ENCODE measurements at regions not wholly inside any gene's neighbourhood (a gene's known extent, or its start where the extent isn't known, plus 50 kb on each side); places are given as distances from the start of the nearest gene placed in this dataset.

GRCh38 chr13:105073041-105073440 lies 1462.4 kb downstream of the EFNB2 start:
- Histone ChIP-seq H4K20me1 (ENCODE audit: insufficient read depth, low read length) (no peaks in the 10 kb centered on the region), H3K9me3 (ENCODE audit: insufficient read depth, low read length) (no peaks in the 10 kb centered on the region), H3K9ac (ENCODE audit: low read length) (no peak overlapping the region), H3K4me2 (ENCODE audit: low read length) (no peak overlapping the region), H3K4me3 (ENCODE audit: low read length) (no peak overlapping the region), H3K4me1 (ENCODE audit: low read length) (no peaks in the 10 kb centered on the region), H2AFZ (ENCODE audit: low read depth, low read length) (no peak overlapping the region), H3K27ac (ENCODE audit: low read length) (no peak overlapping the region), H3K36me3 (replicated peaks; ENCODE audit: low read depth, low read length) (no peaks in the 10 kb centered on the region), H3K79me2 (ENCODE audit: low read length) (no peaks in the 10 kb centered on the region), H3K27me3 (ENCODE audit: low read depth, low read length) (no peaks in the 10 kb centered on the region)
- no peak for TF ChIP-seq CTCF (IDR thresholded peaks at IDR 0.05; ENCODE audit: low read depth, low read length)
- no peak for TF ChIP-seq EZH2phosphoT487 (IDR thresholded peaks at IDR 0.05; ENCODE audit: low read depth)

- H3K27ac ChIP-seq (ENCODE audit: low read length) = no peak overlapping the region
- no peak overlapping the region for H2AFZ ChIP-seq (ENCODE audit: low read depth, low read length)
- H3K79me2 ChIP-seq (ENCODE audit: low read length) = no peaks in the 10 kb centered on the region
- H3K4me2 ChIP-seq (ENCODE audit: low read length) = no peak overlapping the region
- no peaks in the 10 kb centered on the region for H3K27me3 ChIP-seq (ENCODE audit: low read depth, low read length)
- H3K4me1 ChIP-seq (ENCODE audit: low read length) = no peaks in the 10 kb centered on the region
- H3K36me3 ChIP-seq (replicated peaks; ENCODE audit: low read depth, low read length) = no peaks in the 10 kb centered on the region
- TF ChIP-seq EZH2phosphoT487 (IDR thresholded peaks at IDR 0.05; ENCODE audit: low read depth) (no peak), CTCF (IDR thresholded peaks at IDR 0.05; ENCODE audit: low read depth, low read length) (no peak)
- no peaks in the 10 kb centered on the region for H4K20me1 ChIP-seq (ENCODE audit: insufficient read depth, low read length)
- no peak overlapping the region for H3K4me3 ChIP-seq (ENCODE audit: low read length)
- no peaks in the 10 kb centered on the region for H3K9me3 ChIP-seq (ENCODE audit: insufficient read depth, low read length)
- H3K9ac ChIP-seq (ENCODE audit: low read length) = no peak overlapping the region
These were observed 1465.0 kb downstream of the EFNB2 start for GRCh38 chr13:105070452-105070851.

GRCh38 chr13:105069106-105069505 lies 1466.4 kb downstream of the EFNB2 start:
- Histone ChIP-seq H4K20me1 (ENCODE audit: insufficient read depth, low read length) (no peaks in the 10 kb centered on the region), H3K27ac (ENCODE audit: low read length) (no peak overlapping the region), H3K4me1 (ENCODE audit: low read length) (no peaks in the 10 kb centered on the region), H3K9ac (ENCODE audit: low read length) (no peak overlapping the region), H3K79me2 (ENCODE audit: low read length) (no peaks in the 10 kb centered on the region), H2AFZ (ENCODE audit: low read depth, low read length) (no peak overlapping the region), H3K36me3 (replicated peaks; ENCODE audit: low read depth, low read length) (no peaks in the 10 kb centered on the region), H3K4me3 (ENCODE audit: low read length) (no peak overlapping the region), H3K4me2 (ENCODE audit: low read length) (no peak overlapping the region), H3K9me3 (ENCODE audit: insufficient read depth, low read length) (no peaks in the 10 kb centered on the region), H3K27me3 (ENCODE audit: low read depth, low read length) (no peaks in the 10 kb centered on the region)
- no peak for TF ChIP-seq CTCF (IDR thresholded peaks at IDR 0.05; ENCODE audit: low read depth, low read length)
- no peak for TF ChIP-seq EZH2phosphoT487 (IDR thresholded peaks at IDR 0.05; ENCODE audit: low read depth)

- Histone ChIP-seq H3K4me3 (ENCODE audit: low read length) (no peak overlapping the region), H4K20me1 (ENCODE audit: insufficient read depth, low read length) (no peaks in the 10 kb centered on the region)
- TF ChIP-seq EZH2phosphoT487 (IDR thresholded peaks at IDR 0.05; ENCODE audit: low read depth) (no peak), CTCF (IDR thresholded peaks at IDR 0.05; ENCODE audit: low read depth, low read length) (no peak)
These were observed 1471.8 kb downstream of the EFNB2 start for GRCh38 chr13:105063676-105064075.

More at GRCh38 chr13:105063676-105064075, 1471.8 kb downstream of the EFNB2 start:
- Histone ChIP-seq H3K4me2 (ENCODE audit: low read length) (no peak overlapping the region), H3K4me1 (ENCODE audit: low read length) (no peaks in the 10 kb centered on the region), H3K27me3 (ENCODE audit: low read depth, low read length) (no peaks in the 10 kb centered on the region), H3K27ac (ENCODE audit: low read length) (no peak overlapping the region), H3K79me2 (ENCODE audit: low read length) (no peaks in the 10 kb centered on the region), H2AFZ (ENCODE audit: low read depth, low read length) (no peak overlapping the region), H3K36me3 (replicated peaks; ENCODE audit: low read depth, low read length) (no peaks in the 10 kb centered on the region), H3K9me3 (ENCODE audit: insufficient read depth, low read length) (no peaks in the 10 kb centered on the region), H3K9ac (ENCODE audit: low read length) (no peak overlapping the region)

Measured in OCI-LY3 (cell line).